Inflammatory macrophage (primary cell): ENCODE measurements at regions not wholly inside any gene's neighbourhood (a gene's known extent, or its start where the extent isn't known, plus 50 kb on each side); places are given as distances from the start of the nearest gene placed in this dataset.

ENCODE experiments used
- DNase-seq, 2 donors: peaks; one replicate each; pipeline ENCODE4 v3.0.0-alpha.2; 2020 to 2022

DNA sequence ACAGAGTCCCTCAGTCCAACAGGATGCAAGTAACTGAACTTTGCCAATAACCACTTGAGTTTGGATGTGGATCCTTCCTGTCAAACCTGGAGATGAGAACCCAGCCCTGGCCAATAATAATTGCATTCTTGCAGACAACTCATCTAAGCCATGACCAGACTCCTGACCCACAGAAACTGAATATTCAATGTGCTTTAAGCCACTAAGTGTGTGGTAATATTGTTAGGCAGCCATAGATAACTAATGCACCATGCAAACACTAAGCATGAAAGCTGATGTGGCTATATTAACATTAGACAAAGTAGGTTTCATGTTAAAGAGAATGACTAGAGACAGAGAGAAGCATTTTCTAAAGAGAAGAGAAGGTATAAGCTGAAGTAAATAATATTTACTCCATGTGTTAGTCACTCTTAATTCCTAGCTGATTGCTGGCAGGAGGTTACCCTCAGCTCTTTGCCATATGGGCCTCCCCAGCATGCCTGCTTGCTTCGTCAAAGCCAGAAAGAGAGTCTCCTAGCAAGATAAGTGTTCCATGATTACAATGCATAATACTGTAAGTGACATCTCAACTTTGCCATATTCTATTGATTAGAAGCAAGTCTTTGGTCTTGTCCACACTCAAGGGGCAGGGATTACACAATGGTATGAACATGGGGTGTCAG is 276.4 kb upstream of the PLXNA2 start:
- DNase-seq, result no peak

DNA sequence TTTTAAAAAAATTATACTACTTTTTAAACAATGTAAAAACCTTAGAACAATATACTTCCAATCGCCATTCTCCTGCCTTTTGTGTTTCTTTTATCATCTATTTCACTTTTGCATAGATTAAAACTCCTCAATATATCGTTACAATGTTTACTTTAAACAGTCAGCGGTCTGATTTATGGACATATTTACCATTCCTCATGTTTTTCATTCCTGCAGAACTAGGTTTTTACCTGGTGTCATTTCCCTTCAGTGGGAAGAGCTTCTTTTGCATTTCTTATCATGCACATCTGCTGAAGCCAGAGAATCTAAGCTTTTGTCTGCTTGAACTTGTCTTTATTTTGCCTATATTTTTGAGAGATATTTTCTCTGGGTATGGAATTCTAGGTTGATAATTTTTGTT is 277.4 kb upstream of the PLXNA2 start:
- DNase-seq, result no peak

DNA sequence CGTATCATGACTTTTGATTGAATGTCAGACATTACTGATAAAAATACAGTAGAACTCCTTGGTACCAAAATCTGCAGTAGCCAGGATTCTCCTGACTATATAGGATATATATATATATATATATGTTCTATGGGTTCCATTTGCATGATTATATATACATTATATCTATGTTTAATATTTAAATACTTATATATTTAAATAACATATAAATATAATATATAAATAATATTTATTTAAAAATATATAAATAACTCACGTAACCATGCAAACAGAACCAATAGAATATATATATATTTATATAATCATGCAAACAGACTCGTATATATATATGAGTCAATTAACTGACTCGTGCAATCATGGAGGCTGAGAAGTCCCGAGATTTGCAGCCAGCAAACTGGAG is 278.8 kb upstream of the PLXNA2 start:
- DNase-seq, result no peak

DNA sequence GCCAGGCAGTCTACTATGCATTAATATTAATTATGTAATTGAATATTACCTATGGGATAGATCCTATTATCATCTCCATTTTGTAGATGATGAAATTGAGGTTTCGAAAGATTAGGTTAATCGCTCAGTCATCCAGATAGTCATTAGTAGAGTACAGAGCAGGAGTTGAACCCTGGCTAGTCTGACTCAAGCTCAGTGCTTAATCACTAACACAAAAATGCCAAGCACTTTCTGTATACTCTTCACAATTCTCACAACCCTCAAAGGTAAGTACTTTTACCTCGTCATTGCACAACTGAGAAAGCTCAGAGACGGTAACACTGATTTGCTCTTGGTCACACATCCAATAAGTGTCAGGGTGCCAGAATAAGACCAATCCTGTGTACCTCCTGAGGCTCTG is 280.2 kb upstream of the PLXNA2 start:
- DNase-seq, result no peak

DNA sequence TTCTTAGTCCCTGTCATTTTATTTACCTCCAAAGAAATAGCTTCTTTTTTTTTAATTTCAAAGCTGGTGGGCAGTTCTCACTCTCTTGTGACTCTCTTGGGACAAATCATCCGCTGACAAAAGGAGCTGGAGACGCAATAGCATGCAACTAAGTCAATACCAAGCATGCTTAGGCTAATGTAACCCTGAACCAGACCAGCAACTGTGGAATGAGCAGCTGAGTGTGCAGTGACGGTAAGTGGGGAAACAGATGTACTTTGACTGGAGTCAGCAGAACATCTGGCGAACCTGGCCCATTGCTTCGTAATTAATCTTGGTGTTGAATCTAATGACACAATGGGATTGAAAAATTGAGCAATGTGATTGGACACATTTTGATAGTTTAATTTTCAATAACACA is 280.7 kb upstream of the PLXNA2 start:
- DNase-seq, result no peak

DNA sequence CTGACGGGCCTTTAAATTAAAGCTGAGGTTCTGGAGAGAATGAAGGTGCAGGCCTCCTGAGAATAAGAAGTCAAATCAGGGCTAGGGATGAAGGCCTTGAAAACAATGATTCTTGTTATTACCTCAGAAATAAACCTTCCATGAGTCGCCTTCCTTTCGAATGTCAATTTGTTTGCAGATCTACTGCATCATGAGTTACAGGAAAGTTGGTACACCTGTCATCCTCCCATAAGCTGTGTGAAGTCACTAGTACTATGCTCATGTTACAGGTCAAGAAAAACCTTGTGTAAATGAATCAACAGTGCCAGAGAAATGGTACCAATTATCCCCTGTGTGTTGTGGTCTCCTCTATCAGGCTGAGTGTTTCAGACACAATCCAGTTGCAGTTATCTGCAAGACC is 281.2 kb upstream of the PLXNA2 start:
- DNase-seq, result no peak

DNA sequence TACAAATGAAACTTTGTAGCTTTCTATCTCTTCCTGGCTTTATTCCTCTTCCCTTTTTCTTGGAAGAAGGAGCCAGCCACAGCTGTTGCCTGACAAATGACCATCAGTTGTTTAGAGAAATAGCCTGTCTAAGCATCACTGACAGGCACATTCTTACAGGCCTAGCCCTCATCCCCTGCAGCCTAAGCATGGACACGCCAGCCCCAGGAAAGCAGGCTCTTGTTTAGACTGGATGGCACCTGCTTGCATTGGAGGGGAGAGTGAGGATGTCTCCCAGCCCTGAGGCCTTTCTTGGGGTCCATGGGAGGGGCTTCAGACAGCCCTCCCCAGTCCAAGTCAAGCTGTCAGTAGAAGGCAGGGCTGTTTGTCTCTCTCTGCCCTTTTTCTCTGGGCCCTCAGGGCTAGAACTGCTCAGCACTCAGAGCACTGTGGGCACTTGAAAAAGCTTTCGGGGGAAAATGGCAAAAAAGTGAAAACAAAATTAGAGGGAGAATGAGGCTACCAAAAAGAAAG is 282.5 kb upstream of the PLXNA2 start:
- no peak for DNase-seq

DNA sequence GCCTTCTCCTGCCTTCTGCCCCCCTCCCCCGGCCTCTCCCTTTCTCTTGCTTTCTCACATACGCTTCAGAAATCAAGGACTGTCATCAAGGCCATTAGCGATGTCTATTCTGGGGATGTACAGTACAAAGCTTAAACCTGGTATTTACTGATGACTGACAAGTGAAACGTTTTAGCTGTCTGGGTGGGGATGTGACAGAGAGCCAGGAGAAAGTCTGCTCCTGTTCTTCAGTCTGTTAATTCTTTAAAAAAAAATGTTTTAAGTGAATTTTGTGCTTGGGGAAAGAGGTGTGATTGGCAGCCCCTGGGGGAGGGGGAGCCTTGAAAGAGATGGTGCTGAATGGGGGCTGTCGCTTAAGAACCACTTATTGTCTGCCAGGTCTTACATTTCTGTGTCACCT is 283.0 kb upstream of the PLXNA2 start:
- no peak for DNase-seq

DNA sequence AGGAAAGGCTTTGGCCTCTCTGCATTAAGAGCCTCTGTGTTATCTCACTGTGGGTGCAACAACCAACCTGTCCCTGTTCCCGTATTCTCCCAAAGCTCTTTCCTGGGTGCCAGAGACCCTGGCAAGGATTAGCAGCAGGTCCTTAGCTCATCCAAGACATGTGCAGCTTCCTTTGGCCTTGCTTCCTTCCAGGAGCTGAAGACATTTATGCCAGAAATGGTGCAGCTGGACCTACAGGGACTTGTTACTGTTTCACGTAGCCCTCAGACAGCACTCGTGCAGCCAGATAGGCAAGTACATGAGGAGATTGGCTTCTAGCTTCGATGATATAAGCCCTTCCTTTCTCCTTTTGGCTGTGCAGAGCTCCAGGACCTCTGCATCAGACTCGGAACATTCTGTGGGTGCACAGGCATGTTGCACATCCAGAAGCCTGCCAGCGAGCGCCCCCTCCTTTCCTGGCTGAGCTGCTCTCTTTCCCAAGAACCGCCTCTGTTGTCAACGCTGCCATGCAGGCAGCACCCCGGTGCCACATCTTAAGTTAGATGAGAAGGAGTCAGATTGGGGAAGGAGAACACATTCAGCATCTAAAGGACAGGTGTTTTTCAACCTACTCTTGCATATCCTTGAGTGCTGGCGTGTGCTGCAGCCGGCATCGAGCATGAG is 284.5 kb upstream of the PLXNA2 start:
- DNase-seq, result no peak

DNA sequence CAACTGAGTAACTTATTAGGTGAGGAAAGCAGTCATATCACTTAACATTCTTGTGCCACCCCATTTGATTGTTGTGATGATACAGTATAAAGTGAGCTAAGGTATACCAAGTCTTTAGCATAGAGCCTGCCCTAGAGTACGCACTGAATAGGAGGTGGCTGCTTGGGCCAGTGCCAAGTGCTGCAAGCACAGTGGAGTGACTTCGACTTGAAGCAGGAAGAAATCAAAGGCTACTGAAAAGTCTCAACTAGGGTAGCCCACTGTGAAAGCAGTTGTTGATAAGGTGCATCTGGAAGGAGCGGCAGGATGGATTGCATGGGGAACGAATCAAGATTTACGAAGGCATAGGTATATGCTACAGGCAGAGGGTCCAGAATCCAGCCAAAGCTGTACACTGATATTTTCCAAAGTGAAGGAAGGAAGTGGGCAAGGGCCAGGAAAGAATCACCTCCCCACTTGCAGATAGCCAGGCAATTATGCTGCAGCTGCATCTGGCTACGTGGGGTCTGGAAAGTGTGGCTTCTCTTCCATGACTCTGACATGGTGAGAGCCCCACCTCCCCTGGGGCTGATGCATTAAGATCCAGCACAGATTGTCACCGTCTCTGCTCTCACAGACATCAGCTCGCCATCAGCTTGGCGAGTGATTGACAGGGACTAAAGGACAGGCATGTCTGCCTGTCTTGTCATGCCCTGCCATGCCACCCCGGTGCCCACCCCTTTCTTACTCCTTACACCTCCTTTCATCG is 287.0 kb upstream of the PLXNA2 start:
- no peak for DNase-seq

DNA sequence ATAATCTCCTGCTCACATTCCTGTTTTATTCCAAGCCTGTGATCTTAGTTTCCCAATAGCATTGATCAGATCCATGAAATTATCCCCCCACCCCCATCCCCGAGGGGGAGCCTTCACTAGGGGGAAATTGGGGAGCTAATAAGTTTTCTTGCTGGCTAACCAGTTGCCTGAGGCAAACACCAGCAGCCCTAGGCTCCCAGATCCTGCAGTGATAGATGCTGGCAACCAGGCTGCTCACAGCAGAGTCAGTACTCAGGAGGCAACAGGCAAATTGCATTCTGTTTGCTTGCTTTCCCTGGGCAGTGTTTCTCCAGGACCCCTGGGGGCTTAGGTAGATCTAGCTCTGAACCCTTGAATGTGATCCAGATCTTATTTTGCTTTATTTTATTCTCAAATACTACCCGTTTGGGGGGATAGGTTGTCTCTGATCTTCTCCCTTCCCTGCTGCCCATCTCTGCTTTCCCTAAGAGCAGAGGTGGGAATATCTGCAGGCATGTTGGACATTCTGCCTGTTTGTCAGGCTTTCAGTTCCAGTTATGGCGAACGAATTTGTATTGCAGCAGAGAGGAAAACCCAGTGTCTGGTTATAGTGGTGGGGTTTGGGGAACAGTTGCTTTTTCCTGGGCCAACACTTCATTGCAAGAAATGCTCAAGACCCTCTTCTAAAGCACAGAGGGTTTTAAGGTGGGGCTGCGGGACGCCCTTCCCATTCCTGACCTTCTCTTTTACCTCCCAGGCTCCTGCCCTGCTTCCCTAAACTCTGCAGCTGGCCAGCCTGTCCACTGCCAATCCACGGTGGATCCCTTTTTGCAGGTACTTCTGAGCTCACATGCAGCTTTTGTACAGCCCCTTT is 289.8 kb upstream of the PLXNA2 start:
- DNase-seq, result no peak

DNA sequence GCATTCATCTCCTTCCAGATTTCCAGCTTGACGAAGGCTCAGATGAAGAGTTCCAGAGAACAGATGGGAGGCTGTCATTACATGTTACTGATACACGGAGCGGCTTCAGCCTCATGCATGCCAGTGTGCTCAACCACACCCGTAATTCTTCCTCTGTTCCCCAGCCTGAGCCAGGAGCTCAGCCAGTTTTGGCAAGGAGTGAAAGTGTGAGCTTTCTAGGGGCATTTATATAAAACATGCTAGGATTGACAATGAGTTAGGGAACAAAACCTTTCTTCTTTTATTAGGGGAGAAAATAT is 290.4 kb upstream of the PLXNA2 start:
- no peak for DNase-seq

DNA sequence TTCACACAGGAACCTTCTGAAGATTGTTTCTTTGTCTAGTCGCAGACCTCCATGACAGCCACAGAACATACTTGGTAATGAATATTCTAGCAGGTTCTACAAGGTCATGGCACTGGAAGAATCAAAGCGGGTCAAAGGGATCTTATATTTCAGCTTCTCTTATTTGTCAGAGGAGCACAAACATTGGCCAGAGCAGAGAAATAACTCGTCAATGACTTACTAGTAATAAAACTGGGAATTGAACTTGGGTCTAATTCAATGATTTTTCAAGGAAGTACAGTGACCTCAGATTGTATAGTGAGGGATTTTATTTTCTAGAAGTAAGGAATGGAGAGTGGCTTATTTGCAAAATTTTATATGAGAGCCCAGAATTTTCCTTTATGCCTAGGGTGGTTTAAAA is 290.8 kb upstream of the PLXNA2 start:
- no peak for DNase-seq

DNA sequence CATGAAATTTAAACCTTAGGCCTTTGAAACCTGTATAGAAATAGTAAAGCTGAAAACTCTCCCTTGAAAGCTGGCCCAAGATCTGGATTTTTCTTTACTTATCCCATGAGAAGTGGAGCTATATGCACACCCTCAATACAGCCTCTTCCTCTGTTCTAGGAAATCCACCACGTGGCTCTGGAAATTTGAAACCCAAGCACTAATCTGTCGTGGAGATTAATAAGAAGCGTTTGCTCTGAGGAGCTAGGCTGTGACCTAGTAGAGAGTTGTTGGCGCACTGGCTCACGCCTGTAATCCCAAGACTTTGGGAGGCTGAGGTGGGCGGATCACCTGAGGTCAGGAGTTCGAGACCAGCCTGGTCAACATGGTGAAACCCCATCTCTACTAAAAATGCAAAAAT is 291.3 kb upstream of the PLXNA2 start:
- DNase-seq, result no peak

DNA sequence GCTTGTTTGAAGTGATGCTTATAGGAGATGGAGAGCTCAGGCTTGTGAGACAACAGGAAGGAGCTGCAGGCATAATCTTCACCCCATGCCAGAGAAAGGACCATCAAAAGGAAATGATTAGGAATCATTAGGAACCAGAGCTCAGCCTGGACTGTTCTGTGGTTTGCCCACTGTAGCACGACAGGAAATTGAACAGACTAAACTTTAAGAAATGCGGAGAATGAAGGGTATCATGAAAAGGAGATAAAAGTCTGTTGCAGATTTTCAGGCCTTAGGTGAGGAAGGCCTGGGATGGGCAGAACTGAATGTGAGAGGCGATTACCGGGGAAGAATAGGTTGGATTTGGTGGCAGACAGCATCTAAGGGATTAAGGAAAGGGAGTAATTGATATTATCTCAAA is 292.0 kb upstream of the PLXNA2 start:
- no peak for DNase-seq

DNA sequence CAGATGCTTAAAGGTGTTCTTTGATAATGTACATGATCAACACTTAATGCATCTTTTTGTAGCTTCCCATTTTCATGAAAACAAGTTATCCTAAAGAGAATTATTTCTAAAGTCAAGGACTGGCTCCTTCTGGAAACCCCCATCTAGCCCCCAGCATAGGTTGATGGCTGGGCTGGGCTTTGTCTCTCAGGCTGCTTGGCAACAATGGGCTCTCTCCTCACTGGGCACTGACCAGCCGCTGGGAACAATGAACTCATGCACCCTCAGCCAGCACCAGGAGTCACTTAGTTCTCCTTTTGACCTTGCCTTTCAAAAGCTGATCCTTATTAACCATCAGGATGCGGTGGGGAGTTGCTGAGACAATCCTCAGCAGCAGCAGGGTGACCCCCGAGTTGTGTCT is 293.0 kb upstream of the PLXNA2 start:
- DNase-seq, result no peak

DNA sequence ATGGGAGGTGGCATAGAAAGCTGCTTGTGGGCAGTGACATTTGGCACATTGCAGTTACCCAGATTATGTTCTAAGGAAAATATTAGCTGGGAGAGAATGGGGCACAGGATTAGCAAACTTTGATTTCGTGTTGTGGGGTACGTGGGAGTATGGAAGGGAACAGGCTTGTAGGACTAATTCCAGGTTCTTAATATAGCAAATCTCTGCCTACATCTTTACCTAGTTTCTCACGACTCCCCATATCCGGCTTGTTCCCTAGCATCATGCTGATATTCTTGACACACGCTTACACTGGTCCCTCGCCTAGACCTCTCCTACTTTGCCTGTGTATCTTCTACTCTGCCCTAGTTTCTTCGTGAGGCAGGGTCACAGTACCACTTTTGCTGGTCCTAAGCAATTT is 293.9 kb upstream of the PLXNA2 start:
- no peak for DNase-seq

DNA sequence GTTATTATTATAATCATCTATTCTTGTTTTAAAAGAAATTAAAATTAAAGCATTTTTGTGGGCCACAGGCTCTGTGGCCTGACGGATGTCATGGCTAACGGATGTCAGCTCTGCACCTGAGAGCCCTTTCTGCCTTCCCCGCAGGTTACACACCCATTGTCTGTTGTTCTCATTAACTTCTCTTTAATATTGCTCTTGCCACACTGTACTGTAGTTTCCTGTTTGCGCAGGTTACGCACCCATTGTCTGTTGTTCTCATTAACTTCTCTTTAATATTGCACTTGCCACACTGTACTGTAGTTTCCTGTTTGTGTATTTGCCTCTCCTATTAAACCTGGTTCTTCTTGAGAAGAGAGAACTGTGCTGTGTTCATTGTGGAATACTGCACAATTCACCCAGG is 294.4 kb upstream of the PLXNA2 start:
- peak in 1 of 2 donors; percentile 6 for DNase-seq

DNA sequence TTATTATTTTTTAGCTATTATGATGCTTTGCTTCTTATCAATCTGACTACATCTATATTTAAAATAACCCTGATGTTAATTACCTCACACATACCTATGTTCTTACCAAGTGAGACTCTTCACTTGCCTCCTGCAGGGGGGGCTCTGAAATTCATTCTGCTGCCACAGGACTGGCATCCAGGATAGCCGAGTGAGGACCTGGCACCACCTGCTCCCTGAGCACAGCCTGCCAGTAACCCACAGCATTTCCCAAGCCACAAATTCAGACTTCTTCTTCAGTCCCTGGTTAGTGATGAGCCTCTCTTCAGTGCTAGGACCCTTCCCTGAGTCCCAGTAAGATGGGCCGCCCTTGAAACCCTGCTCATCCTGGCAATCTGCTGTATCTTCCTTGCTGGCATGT is 296.5 kb upstream of the PLXNA2 start:
- DNase-seq, result no peak

DNA sequence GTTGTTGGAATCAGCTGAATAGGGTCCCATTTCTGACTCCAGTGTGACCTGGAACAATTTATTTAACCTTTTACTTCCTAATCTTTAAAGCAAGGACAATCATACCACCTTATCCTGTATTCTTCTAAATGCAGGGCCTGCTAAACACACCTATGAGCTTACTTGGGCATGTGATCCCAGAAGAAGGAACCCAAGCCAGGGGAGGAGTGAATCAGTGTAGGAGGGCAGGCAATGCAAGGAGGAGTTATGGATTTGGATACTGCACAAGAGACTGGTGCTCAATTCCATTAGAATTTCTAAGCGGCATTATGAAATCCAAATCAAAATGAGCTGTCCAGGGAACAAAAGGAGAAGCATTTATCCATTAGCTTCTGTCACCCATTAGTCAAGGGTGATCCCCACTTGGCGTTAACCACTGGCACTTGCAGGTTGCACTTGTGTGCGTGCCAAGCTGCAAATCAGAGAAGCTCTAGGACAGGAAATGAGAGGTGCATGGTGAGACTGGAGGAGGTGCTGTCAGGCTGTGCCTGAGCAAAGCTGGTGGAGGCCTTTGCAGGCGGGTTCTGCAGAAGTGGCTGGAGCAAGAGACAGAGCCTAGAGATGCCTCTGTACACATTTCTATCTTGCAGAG is 297.2 kb upstream of the PLXNA2 start:
- no peak for DNase-seq

DNA sequence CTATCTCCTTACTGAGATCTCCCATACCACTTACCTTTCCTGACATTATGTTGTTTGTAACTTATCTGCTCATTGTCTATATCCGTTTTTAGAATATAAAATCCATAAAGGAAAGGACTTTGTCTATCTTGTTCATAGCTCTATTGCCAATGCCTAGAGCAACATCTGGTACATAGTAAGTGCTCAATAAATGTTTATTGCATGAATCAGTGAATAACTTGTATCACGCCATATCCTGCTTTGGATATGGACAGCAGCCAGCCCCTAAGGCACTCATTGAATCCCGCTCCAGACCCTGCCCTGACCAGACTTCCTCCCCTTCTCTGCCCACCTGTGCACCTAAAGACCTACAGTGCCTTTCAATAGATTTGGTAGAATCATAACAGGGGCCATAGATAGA is 298.1 kb upstream of the PLXNA2 start:
- no peak for DNase-seq

DNA sequence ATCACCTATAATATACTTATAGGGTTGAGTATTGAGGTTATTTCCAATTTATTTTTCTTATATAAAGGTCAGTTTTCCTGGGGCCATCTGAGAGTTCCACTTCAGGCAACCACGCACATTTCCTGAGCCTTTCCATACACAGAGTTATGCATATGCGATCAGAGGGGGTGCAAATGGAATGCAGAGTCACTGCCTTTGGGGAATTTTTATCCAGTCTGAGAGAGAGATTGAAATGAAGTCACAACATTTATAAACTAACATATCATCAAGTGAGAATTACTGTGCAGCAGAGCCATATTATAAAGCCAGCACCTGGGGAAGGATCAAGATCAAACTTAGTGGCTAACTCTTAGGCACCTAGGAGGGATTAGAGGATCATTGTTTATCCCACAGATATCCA is 299.9 kb upstream of the PLXNA2 start:
- DNase-seq, result no peak

DNA sequence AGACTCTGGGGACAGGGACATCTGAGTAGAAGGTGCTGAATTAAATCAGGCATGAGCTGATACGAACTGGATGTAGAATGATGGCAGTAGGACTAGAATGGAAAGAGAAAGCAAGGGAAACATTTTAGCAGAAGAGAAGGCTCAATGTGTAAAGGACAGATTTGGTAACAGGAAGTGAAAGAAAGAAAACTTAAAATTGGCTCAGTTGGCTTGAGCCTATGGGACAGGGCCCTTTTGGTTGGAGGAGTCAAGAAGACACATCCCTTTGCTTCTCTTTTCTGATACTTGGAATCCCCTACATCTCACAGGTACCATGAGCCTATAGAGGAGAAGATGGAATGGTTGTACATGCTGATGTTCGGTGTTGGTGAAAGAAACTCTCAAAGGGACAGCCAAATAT is 300.6 kb upstream of the PLXNA2 start:
- DNase-seq, result no peak
